ENCODE measurements at regions not wholly inside any gene's neighbourhood (a gene's known extent, or its start where the extent isn't known, plus 50 kb on each side); places are given as distances from the start of the nearest gene placed in this dataset.

- ATAC-seq (ENCODE audit: insufficient read depth, low read depth) (no peak), DNase-seq (no peak)
- no peak overlapping the region for H3K27ac ChIP-seq (ENCODE audit: low read length)
- H3K4me1 ChIP-seq (ENCODE audit: insufficient read depth, low read length): no peaks in the 10 kb centered on the region
- H2AFZ ChIP-seq (ENCODE audit: low read depth, low read length): no peak overlapping the region
- H3K36me3 ChIP-seq (ENCODE audit: insufficient read depth, low read length): no peaks in the 10 kb centered on the region
- TF ChIP-seq, protein P1, sequence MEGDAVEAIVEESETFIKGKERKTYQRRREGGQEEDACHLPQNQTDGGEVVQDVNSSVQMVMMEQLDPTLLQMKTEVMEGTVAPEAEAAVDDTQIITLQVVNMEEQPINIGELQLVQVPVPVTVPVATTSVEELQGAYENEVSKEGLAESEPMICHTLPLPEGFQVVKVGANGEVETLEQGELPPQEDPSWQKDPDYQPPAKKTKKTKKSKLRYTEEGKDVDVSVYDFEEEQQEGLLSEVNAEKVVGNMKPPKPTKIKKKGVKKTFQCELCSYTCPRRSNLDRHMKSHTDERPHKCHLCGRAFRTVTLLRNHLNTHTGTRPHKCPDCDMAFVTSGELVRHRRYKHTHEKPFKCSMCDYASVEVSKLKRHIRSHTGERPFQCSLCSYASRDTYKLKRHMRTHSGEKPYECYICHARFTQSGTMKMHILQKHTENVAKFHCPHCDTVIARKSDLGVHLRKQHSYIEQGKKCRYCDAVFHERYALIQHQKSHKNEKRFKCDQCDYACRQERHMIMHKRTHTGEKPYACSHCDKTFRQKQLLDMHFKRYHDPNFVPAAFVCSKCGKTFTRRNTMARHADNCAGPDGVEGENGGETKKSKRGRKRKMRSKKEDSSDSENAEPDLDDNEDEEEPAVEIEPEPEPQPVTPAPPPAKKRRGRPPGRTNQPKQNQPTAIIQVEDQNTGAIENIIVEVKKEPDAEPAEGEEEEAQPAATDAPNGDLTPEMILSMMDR (IDR thresholded peaks at IDR 0.05; ENCODE audit: borderline replicate concordance, extremely low read depth, low read length, poor library complexity, severe bottlenecking): no peak
- TF ChIP-seq EZH2 (IDR thresholded peaks at IDR 0.05; ENCODE audit: borderline replicate concordance, low read depth, low read length, severe bottlenecking): no peak
- no peak overlapping the region for H3K4me3 ChIP-seq (ENCODE audit: low read depth in 1 of 2, low read length in 2 of 2)
- H4K20me1 ChIP-seq (ENCODE audit: insufficient read depth, low read length): no peaks in the 10 kb centered on the region
- no peak overlapping the region for H3K4me2 ChIP-seq (ENCODE audit: insufficient read depth, low read length)
- no peaks in the 10 kb centered on the region for H3K9me3 ChIP-seq (ENCODE audit: insufficient read depth, low read length, severe bottlenecking)
- no peaks in the 10 kb centered on the region for H3K27me3 ChIP-seq (ENCODE audit: insufficient read depth, low read length, poor library complexity)
- no peaks in the 10 kb centered on the region for H3K79me2 ChIP-seq (ENCODE audit: insufficient read depth, low read length)
- H3K9ac ChIP-seq (ENCODE audit: low read depth, low read length): no peak overlapping the region
Observed at GRCh38 chrX:107577933-107578332, 50.4 kb upstream of the PRPS1 start.
